Cardiac fibroblast (primary cell): ENCODE measurements at regions not wholly inside any gene's neighbourhood (a gene's known extent, or its start where the extent isn't known, plus 50 kb on each side); places are given as distances from the start of the nearest gene placed in this dataset.

Experiments used
- DNase-seq, 2 donors: peaks; one replicate each; pipeline versions ENCODE4 v3.0.0 to v3.0.0-alpha.2; 2010; ENCODE audit warnings: low read depth in 2 of 2
- H3K4me3 ChIP-seq, 2 donors: replicated peaks in 1 of 2; 1 replicate in 1 of 2; 2 replicates in 1 of 2; pipeline ENCODE4 v1.5.1; 2011; ENCODE audit warnings: low read depth in 2 of 2, low read length in 2 of 2, mild to moderate bottlenecking in 2 of 2, moderate library complexity in 1 of 2
- CTCF ChIP-seq: IDR thresholded peaks from one replicate; pipeline ENCODE4 v1.5.1; 2011; ENCODE audit warnings: low read depth, mild to moderate bottlenecking, low read length, inconsistent platforms

GRCh38 chr6:170063431-170063830 is 227.4 kb downstream of the DLL1 start:
- DNase-seq, result no peak
- TF ChIP-seq CTCF, result no peak
- H3K4me3 ChIP-seq, result no peak overlapping the region

- TF ChIP-seq CTCF, result no peak
- no peak overlapping the region for H3K4me3 ChIP-seq
- no peak for DNase-seq
Observed at GRCh38 chr6:170062915-170063241, 228.0 kb downstream of the DLL1 start.

GRCh38 chr6:170062209-170062914 is 228.5 kb downstream of the DLL1 start:
- H3K4me3 ChIP-seq, result no peak overlapping the region
- no peak for DNase-seq
- no peak for TF ChIP-seq CTCF

DNA sequence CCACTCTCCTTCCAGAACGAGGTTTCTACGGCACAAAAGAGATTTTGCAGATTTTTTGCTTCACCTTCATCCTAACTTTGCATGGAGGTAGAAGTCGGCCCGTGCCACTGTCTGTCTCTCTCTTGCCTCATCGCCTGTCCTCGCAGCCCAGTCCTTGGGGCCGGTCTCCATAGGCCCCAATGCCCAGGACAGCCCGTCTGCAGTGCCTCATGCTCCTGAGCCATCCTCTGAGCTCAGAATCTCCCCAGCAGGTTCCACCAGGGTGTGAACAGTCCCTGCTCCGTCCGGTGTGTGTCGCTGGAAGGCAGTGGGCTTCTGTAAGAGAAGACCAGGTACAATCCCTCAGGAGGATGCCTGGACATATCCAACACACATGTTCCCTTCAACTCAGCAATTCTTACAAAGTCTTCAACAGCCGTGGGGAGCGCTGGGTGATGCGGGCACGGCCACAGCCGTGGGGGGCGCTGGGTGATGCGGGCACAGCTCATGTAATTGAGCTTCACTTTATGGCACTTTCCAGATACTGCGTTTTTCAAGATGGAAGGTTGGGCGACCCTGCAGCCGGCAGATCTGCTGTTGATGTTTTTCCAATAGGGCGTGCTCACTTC is 231.9 kb downstream of the DLL1 start:
- DNase-seq, result no peak
- H3K4me3 ChIP-seq, result no peak overlapping the region
- TF ChIP-seq CTCF, result no peak

GRCh38 chr6:170057961-170058877 is 232.7 kb downstream of the DLL1 start:
- no peak for TF ChIP-seq CTCF
- no peak for DNase-seq
- H3K4me3 ChIP-seq, result no peak overlapping the region

GRCh38 chr6:170057034-170057734 is 233.7 kb downstream of the DLL1 start:
- no peak overlapping the region for H3K4me3 ChIP-seq
- TF ChIP-seq CTCF, result no peak
- DNase-seq, result no peak
